Astrocyte of the spinal cord (primary cell): ENCODE measurements at regions not wholly inside any gene's neighbourhood (a gene's known extent, or its start where the extent isn't known, plus 50 kb on each side); places are given as distances from the start of the nearest gene placed in this dataset.

Experiments
- DNase-seq: peaks from one replicate; pipeline ENCODE4 v3.0.0; 2011; ENCODE audit warnings: low read depth, low spot score
- H3K4me3 ChIP-seq: 2 replicates; pipeline ENCODE4 v1.5.1; 2011; ENCODE audit warnings: low read depth, mild to moderate bottlenecking, low read length, moderate library complexity
- CTCF ChIP-seq: IDR thresholded peaks from 2 replicates; pipeline ENCODE4 v1.5.1; 2012; ENCODE audit warnings: low read depth, mild to moderate bottlenecking, low read length, inconsistent platforms
- in situ Hi-C: cut with HindIII; loops from 2 replicates; pipeline ENCODE4 v1.10.0; 2017; ENCODE audit warnings: low sequenced_read_pairs

- in situ Hi-C loops, result no loop called here
- no peak overlapping the region for H3K4me3 ChIP-seq
- DNase-seq, result no peak
- no peak for TF ChIP-seq CTCF
Measured at GRCh38 chr5:68646144-68646543, 430.6 kb downstream of the PIK3R1 start.

GRCh38 chr5:68647743-68648142 lies 432.2 kb downstream of the PIK3R1 start:
- DNase-seq, result no peak
- H3K4me3 ChIP-seq, result no peak overlapping the region
- in situ Hi-C loops, result no loop called here
- TF ChIP-seq CTCF, result no peak

GRCh38 chr5:68648944-68649857 lies 433.6 kb downstream of the PIK3R1 start:
- no peak for TF ChIP-seq CTCF
- no peak for DNase-seq
- in situ Hi-C loops, result no loop called here

GRCh38 chr5:68652534-68652965 lies 437.0 kb downstream of the PIK3R1 start:
- no peak overlapping the region for H3K4me3 ChIP-seq
- in situ Hi-C loops, result no loop called here
- no peak for TF ChIP-seq CTCF
- DNase-seq, result peak; percentile 5

More at GRCh38 chr5:68648944-68649857, 433.6 kb downstream of the PIK3R1 start:
- H3K4me3 ChIP-seq, result no peak overlapping the region

- in situ Hi-C loops, result no loop called here
- DNase-seq, result no peak
- TF ChIP-seq CTCF, result no peak
- no peak overlapping the region for H3K4me3 ChIP-seq
Measured at GRCh38 chr5:68653471-68653870, 437.9 kb downstream of the PIK3R1 start.

GRCh38 chr5:68657055-68657961 lies 436.5 kb upstream of the SLC30A5 start:
- DNase-seq, result no peak
- H3K4me3 ChIP-seq, result no peak overlapping the region
- TF ChIP-seq CTCF, result no peak
- in situ Hi-C loops, result no loop called here
